ENCODE measurements at regions not wholly inside any gene's neighbourhood (a gene's known extent, or its start where the extent isn't known, plus 50 kb on each side); places are given as distances from the start of the nearest gene placed in this dataset.

- TF ChIP-seq CREB1 (IDR thresholded peaks at IDR 0.05; ENCODE audit: low read depth) (no peak), MAX (IDR thresholded peaks at IDR 0.05) (no peak), TEAD4 (IDR thresholded peaks at IDR 0.05) (no peak), EP300 (IDR thresholded peaks at IDR 0.05; ENCODE audit: borderline replicate concordance) (no peak), EGR1 (IDR thresholded peaks at IDR 0.05) (no peak), TCF12 (IDR thresholded peaks at IDR 0.05; ENCODE audit: low read depth) (no peak), TAF1 (IDR thresholded peaks at IDR 0.05; ENCODE audit: low read depth) (no peak), REST (IDR thresholded peaks at IDR 0.05; ENCODE audit: low read depth) (no peak), RAD21 (IDR thresholded peaks at IDR 0.05; ENCODE audit: low read depth) (no peak), YY1 (IDR thresholded peaks at IDR 0.05; ENCODE audit: low read depth) (no peak), CEBPB (IDR thresholded peaks at IDR 0.05) (no peak), FOXM1 (IDR thresholded peaks at IDR 0.05; ENCODE audit: borderline replicate concordance, low read depth) (no peak)
Measured at GRCh38 chr6:48695872-48696271, 584.9 kb upstream of the PTCHD4 start.

All from Ishikawa (cell line).